Left colon (tissue), 2 donors: ENCODE measurements at regions not wholly inside any gene's neighbourhood (a gene's known extent, or its start where the extent isn't known, plus 50 kb on each side); places are given as distances from the start of the nearest gene placed in this dataset.

Source experiments
- ATAC-seq: fragments of 200-7000 bp; cut with Tn5 transposase; one replicate; pipeline ENCODE4 v1.9.1; 2020; ENCODE audit warnings: mild to moderate bottlenecking, moderate library complexity
- DNase-seq, 2 donors: peaks; one replicate each; pipeline ENCODE4 v3.0.0-alpha.2; 2020
- intact Hi-C, 2 donors: fragments of 100-400 bp; cut with DNase I in 1 of 2; cut with micrococcal nuclease in 1 of 2; formaldehyde crosslinking; loops; one replicate each; pipeline versions ENCODE4 v1.11.2 to v1.14.0; 2022; cut with DNase I, micrococcal nuclease
- donor health status: DM: no; HTN: no; CAD: no.
- donor health status: DM: yes; HTN: yes; CAD: no.

DNA sequence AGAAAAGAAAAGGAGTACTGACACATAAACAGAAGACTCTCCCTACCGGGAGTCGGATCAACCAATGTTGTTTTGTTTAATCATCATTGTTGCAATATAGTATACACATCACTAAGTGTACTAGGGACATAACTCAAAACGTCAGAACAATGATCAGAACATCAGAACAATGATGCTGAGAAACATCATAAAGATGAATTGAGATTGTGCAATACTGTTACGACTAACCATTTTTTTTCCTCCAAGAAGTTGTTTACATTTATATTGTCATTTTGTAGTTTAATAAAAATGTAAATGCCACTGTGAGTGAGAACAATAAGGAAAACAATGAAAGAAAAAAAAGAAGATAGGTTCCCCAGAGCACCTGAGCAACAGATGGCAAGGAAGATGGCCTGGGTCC lies 663.1 kb upstream of the PCDH15 start:
- ATAC-seq (no peak), DNase-seq (no peak)
- intact Hi-C loops: no loop called here

DNA sequence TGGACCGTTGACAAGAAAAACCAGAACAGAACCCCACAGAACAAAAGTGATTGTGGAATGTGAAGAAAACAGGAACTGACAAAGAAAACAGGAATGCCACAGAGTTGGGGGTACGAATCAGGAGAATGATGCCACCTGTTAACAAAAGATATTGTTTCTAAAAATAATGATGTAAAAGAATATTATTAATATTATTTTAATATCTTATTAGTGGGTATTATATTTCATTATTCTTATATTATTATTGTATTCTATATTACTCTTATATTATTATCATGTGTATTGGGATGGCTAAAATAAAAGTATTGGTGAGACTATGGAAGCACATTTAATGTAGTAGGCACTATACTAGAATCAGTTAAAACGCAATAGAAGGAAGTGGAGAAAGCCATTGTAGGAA lies 659.0 kb upstream of the PCDH15 start:
- intact Hi-C loops: no loop called here
- no peak for ATAC-seq

DNA sequence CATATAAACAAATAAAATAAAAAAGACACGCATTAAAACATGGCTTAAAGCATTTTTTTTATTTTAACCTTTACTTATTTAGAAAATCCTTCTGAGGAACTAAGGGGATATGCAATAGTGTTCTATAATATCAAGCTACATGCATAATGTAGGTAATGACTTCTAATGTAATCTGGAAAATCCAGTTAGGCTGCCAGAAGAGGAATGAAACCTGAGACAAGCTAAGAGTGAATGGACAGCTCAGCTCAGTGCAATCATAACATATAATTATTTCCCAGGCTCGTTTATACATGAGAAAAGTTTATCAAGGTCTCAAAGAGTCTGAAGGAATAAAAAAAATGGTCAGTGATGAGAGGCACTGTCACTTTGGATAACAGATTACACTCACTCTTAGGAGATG lies 649.0 kb upstream of the PCDH15 start:
- intact Hi-C loops: no loop called here
- ATAC-seq (no peak), DNase-seq (no peak)

More for the DNA sequence above, 659.0 kb upstream of the PCDH15 start:
- DNase-seq: no peak

DNA sequence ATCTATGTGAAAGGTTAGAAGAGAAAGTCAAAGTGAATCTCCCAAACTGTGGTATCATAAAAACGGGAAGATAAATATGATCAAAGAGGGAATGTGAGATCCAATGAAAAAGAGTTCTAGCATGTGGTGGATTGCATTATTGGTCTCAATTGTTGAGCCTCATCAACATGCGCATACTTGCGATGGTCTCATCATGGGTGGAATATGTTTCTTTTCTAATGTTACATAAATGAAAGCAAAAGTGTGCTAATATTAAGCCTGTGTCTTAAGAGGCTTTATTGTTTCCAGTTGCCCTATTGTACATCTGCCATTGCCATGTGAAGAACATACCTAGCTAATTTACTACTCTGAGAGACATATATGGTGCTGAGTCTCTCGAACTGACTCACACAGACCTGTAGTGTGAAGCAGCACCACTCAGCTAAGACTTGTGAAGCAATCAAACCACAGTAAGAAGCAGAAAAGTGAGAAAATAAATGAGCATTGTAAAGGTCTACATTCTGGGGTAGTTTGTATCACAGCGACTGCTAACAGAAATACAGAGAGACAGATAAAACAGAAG lies 645.5 kb upstream of the PCDH15 start:
- ATAC-seq: no peak
- no peak for DNase-seq
- intact Hi-C loops: no loop called here

DNA sequence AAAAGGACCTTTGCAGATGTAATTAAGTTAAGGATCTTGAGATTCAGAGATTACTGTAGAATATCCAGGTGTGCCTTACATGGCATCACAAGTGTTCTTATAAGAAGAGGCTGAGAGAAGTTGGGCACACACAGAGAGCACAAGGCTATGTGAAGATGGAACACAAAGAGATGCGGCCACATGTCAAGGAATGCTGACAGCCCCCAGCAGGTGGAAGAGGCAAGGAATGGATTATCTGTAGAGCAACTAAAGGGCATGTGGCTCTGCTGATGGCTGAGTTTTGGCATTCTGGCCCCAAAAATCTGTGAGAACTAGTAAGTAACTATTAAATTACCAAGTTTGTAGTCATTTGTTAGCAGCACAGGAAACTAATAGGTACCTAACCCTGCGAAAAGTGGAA lies 640.7 kb upstream of the PCDH15 start:
- intact Hi-C loops: no loop called here
- ATAC-seq: no peak
- no peak for DNase-seq

DNA sequence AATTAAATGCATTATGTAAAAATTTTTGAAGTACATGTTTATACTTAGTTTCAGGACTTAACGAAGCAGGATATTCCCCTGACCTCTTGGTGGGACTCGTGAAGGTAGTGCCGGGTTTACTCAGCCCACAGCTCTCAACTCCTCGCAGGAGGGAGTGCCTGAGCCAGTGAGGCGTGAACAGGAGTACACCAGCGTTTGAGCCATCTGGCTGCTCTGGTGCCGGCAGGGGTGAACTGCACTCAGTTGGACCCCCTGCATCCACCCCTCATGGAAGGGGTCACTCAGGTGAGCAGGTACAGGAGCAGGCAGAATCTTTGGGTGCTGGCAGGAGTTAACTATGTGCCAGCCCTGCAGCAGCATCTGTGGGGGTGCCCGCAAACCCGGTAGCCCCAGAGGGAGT lies 625.1 kb upstream of the PCDH15 start:
- intact Hi-C loops: no loop called here
- ATAC-seq (no peak), DNase-seq (no peak)

DNA sequence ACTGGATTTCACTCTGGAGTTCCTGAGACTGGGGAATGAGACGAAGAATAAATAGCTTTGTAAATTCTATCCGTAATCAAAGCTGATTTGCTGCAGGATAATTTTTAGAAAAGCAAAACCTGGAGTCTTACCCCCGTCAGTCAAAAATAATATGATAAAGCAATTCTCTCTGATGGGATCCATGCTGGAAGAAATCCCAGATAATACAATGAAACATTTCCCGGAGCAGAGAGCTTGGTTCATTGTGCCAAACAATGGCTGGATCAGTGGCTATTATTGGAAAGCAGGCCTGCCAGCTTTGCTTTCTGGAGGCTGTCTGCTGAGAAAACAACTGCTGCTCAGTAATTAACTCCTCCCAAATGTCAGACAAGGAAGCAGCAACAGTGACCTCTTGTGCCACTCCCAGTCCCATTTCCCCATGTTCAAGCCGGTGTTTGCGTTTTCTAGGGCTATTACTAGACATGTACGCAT lies 609.4 kb upstream of the PCDH15 start:
- ATAC-seq: peak; percentile 95
- intact Hi-C loops: no loop called here
- DNase-seq: peak; percentile 13 to 26

DNA sequence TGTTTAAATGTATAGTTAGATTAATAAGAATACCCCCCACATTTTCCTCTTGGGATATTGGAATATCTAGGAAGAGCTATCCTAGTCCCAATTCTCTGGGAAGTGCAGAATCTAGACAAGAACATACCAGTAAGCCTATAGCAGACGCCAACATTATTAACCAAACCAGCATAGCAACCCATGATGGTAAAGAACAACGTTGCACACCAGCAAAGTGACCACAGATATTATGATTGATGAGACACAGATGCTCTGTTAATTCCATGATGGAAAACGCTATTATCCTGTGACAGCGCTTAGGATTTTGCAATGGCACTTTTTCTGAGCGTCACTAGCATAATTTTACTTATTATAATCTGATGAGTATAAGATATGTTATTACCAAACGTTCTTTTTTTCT lies 603.1 kb upstream of the PCDH15 start:
- intact Hi-C loops: no loop called here
- ATAC-seq (no peak), DNase-seq (no peak)

DNA sequence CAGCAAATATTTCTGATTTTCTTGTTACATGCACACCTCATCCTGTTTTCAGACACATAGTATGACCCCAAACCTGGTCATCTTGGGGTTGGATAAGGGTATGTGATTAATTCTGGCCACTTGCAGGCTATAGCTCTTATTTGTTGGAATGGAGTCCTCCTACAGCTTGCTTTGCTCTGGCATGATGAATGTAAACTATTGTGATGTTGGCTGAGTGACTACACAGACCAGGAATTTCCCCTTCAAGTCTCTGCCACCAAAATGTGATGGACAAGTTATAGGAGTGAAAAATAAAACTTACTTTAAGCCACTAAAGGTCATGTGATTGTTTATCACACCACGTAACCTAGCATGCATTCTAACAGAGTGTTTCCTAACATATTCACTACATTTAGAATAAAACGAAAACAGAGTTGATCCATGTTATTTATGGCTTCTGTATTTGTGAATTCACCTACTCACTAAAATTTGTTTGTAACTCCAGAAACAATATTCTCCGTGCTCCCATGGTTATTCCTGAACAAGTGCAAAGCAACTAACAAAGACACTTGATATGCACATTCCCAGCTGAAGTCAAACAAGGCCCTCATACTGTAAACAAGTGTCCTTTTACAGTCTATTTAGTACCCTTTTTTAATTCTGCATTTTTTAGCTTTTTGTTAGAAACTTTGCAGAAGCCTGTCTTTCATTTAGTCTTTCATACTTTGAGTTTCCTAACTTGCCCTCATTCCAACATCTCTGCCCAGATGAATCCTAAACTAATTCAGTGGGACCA lies 599.2 kb upstream of the PCDH15 start:
- DNase-seq (no peak), ATAC-seq (no peak)
- intact Hi-C loops: no loop called here

DNA sequence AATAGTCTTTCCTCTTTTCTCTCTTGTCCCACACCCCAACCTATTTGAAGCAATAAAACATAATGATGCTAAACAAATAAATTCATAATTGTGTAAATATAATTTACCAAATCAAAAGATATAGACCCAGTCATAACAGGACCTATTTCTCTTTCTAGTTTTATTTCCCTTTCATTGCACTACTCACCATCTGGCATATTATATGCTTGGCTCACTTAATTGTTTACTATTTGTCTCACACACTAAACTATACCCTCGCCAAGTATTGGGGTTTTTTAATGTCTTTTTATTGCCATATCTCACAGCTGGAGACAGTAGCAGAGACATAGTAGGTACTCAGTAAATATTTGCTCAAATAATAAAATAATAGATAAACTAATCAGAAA lies 597.5 kb upstream of the PCDH15 start:
- DNase-seq: no peak
- intact Hi-C loops: no loop called here
- peak; percentile 69 for ATAC-seq

DNA sequence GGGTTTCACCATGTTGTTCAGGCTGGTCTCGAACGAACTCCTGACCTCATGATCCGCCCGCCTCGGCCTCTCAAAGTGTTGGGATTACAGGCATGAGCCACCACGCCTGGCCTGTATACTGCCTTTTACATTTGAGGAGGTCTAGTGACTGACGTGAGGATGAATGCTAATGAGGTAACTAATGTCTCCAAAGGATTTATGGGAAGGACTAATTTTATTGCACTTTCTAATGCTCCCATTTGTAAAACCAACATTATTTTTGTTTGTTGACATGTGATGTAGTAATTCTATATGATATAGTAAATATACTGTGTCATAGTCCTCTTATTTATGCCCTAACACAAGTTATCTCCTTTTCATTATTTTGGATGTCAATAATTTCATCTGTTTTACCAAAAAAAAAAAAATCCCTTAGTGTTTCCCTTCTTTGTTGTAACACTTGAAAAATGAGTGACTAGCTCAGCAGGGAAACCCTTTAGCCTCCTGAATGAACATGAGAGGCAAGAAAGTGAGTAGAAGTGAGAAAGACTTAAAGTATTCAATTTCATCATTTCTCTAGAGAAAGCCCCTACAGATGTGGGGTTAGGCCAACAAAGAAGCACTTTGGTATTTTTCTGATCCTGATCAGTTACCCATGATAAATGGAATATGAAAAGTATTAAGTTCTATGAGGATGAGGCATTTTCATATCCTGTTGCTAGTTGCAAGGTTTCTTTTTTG lies 596.9 kb upstream of the PCDH15 start:
- ATAC-seq (no peak), DNase-seq (no peak)
- intact Hi-C loops: no loop called here

DNA sequence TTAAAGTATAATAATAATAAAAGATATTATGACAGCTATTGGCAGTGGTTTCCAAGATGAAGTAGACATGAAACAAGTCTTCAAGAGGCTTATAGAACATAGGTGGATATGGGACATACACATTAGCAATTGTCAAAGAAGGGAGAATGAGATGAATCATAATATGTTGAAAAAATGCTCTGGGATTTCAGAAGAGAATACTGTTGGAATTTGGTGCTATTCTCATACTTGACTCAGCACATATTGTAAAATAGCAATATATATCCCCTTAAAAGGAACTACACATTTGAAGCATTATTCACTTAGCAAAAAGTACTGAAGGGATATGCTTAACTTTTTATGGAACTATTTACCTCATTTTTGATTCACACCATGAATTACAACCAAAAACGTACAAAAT lies 577.2 kb upstream of the PCDH15 start:
- ATAC-seq (no peak), DNase-seq (no peak)
- intact Hi-C loops: no loop called here

DNA sequence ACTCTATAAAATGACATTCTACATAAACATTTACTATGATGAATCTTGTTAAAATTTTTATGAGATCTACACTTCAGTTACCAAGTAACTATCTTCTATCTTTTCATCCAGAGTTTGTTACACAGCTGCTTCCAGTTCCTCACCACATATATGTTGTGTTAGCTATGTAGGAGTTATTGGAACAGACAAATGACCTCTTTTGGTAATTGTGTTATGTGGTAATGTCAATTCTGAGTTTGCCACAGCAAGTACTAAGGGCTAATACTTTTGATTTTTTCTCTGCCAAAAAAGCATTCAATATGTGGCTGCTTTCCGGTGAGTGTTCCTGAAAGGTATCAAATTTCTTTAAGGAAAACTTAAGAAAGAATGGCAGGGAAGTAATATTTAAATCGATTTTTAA lies 573.9 kb upstream of the PCDH15 start:
- intact Hi-C loops: no loop called here
- no peak for ATAC-seq
- no peak for DNase-seq

DNA sequence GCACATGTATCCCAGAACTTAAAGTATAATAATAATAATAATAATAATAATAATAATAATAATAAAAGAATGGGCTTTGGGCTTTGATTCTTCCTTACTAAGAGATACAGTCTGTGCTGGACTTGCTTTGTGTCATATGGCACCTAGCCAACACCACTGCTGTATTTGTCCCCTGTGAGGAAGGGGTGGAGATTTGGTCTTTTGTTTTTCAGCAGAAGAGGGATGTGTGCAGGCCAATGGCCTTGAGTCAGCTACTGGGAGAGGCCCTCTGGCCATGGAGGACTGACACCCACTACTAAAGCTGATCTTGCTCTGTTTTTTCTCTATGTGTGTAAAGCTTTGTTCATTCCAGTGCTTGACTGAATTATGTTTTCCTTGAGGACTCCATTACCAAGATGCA lies 573.0 kb upstream of the PCDH15 start:
- DNase-seq: no peak
- intact Hi-C loops: no loop called here
- ATAC-seq: no peak

DNA sequence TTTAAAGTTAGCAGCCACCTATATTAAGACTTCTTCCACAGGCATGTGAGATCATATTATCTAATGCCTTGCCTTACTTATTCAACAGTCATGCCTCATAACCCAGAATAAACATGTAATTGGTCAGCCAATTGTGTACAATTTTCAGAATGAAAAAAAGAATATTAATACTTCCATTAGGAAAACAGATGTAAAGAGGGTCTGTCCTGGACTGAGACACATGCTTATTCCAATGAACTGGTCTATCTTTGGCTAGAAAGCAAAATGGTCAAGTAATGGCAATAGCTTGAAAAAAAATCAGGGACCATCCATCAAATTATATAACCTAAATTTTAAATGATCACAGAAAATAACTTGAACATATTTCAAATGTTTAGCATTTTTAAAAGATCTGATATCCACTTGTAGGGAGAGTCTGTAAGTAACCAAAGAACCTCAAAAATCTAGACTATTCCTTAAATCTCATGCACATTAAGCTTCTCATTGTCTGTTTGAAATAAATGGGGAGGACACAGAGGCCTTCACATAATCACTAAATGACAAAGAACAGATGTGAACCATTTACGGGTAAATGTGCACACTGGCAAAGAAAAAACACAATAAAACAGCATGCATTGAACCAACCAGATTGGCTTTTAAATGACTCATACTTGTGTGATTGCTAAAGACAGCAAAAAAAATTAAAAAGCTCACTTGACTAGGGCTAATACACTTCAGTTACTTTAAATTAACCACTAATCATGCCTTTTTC lies 568.8 kb upstream of the PCDH15 start:
- ATAC-seq (no peak), DNase-seq (no peak)
- intact Hi-C loops: no loop called here

DNA sequence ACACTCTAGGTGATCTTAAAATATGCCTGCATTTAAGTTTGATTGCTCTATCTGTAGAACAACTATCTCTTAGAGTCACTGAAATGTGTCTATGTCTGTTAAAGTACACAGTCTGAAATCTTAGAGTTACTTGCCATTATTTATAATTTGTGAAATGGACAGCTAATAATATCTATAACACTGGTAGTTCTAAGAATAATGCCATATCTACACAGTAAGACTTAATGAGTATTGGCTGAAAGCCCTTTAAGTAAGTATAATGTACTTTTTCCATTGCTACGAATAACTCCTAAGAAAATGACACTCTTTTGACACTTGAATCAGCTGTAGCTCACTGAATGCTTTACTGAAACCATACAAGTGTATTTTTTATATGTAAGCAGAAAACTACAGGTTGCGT lies 567.4 kb upstream of the PCDH15 start:
- intact Hi-C loops: no loop called here
- DNase-seq (no peak), ATAC-seq (no peak)

DNA sequence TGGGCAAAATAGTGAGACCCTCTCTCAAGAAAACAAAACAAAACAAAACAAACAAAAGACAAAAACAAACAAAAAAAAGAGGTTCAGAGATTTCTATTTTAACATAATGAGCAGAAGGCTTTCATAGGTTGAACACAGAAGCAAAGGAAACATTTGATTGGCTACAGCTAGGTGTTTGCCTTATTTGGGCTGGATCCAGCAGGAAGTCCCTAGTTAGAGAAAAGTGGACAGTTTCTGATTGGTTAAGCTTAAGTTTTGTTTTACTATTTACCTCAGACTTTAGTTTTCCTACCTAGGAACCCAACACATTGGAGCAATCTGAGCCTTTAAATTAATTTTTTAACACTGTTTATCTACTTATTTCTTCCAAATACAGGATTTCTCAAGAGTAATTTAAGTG lies 566.5 kb upstream of the PCDH15 start:
- DNase-seq (no peak), ATAC-seq (no peak)
- intact Hi-C loops: no loop called here

DNA sequence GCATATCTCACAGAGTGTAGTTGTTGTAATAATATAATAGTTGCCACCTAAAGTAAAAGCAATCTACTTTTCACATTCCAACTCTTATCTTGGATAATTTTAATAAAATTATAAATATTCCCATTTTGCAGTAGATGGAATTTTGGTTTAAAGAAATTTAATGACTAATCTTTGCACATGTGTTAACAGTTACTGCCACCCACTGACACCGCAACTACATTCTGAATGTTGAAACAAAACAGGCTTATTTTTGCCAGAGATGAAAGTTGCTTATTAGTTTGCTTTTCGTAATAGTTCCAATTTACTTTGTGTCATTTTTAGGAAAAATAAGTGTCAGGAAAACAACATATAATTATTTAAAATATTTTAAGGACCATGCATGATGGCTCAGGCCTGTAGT lies 557.5 kb upstream of the PCDH15 start:
- ATAC-seq (no peak), DNase-seq (no peak)
- intact Hi-C loops: no loop called here

DNA sequence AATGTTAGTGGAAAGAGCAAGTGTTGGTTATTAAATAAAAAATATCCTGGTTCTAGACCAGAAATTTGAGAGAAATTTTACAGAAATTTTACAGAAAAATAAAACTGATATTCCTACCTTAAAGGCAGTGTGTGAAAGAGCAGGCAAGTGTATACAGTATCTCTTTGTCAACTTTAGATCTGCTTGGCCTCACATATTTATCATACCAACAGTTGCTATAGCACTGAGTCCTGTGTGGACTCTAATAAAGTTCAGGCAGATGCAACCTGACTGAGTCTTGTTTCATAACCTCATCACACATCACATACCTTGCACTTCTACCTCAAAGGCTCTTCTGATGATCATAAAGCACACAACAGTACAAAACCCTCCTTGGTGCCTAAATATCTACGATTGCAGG lies 552.4 kb upstream of the PCDH15 start:
- intact Hi-C loops: no loop called here
- no peak for DNase-seq

DNA sequence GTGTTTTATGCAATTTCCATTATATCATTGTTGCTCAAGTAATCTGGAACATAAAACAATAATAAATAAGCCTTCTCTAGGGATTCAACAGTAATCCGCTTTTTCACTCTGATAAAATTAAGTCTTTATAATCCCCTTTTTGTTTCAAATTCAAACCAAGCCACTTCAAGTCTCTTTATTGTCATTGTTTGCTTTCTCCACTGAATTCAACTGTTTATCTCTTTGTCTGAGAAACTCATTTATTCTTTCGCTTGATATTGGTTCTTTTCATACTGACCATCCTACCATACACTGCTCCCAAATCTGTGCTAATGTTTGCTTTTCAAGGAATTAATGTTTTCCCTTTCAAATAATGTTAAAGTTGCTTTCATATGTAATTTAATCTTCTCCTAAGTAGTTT lies 550.4 kb upstream of the PCDH15 start:
- no peak for DNase-seq
- ATAC-seq: no peak
- intact Hi-C loops: no loop called here

More for the DNA sequence above, 552.4 kb upstream of the PCDH15 start:
- ATAC-seq: no peak
